Vagina (tissue), 2 donors: ENCODE measurements at regions not wholly inside any gene's neighbourhood (a gene's known extent, or its start where the extent isn't known, plus 50 kb on each side); places are given as distances from the start of the nearest gene placed in this dataset.

Source experiments
- CTCF ChIP-seq, 3 experiments: fragments of 450-650 bp in 2 of 3; fragments of 200-600 bp in 1 of 3; sonication (generic) in 1 of 3; IDR thresholded peaks; one replicate each; pipeline ENCODE4 v1.5.1; 2017 to 2019; ENCODE audit warnings: antibody characterized with exemption in 3 of 3, mild to moderate bottlenecking in 2 of 3, moderate library complexity in 2 of 3
- POLR2A ChIP-seq, 2 donors: fragments of 450-650 bp; IDR thresholded peaks; one replicate each; pipeline ENCODE4 v1.6.1; 2017; ENCODE audit warnings: antibody characterized with exemption in 2 of 2, mild to moderate bottlenecking in 2 of 2, moderate library complexity in 2 of 2
- POLR2AphosphoS5 ChIP-seq, 2 donors: sonication (generic); formaldehyde crosslinking; IDR thresholded peaks; one replicate each; pipeline ENCODE4 v1.9.0; 2017; ENCODE audit warnings: antibody characterized with exemption in 2 of 2, mild to moderate bottlenecking in 2 of 2, low read depth in 1 of 2; ENCODE audit not compliant: insufficient read depth in 1 of 2

DNA sequence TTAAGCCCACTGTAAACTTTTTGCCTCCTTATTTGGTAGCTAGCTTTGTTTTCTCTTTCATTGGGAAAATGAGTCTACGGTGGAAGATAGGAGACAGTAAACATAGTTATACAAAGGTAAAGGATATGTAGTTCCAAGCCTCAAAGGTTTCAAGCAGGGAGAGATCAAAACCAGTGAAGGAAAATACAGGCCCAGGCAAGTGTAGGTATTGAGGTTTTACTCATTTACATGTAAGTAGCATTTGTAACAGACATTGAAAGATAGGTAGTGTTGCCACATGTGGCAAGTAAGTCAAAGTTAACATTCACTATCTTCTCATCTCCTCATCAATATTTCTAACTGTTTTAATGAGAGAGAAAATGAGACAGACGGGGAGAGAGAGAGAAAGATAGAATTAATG lies 136.5 kb downstream of the RTL3 start:
- TF ChIP-seq POLR2AphosphoS5 (IDR thresholded peaks at IDR 0.05; ENCODE audit: insufficient read depth in 1 of 2, low read depth in 1 of 2) (no peak), CTCF (IDR thresholded peaks at IDR 0.05) (no peak), POLR2A (IDR thresholded peaks at IDR 0.05) (no peak)
